ENCODE measurements at regions not wholly inside any gene's neighbourhood (a gene's known extent, or its start where the extent isn't known, plus 50 kb on each side); places are given as distances from the start of the nearest gene placed in this dataset.

DNA sequence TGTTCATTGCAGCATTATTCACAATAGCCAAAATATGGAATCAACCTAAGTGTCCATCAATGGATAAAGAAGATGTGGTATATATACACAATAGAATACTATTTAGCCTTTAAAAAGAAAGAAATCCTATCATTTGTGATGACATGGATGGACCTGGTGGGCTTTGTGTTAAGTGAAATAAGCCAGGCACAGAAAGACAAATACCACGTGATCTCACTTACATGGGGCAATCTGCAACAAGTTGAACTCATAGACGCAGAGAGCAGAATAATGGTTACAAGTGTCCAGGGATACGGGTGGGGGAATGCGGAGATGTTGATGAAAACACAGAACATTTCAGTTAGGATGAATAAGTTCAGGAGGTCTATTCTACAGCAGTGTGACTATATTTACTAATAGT, 66.4 kb upstream of the ALDH1B1 start:
- TF ChIP-seq, protein P1, sequence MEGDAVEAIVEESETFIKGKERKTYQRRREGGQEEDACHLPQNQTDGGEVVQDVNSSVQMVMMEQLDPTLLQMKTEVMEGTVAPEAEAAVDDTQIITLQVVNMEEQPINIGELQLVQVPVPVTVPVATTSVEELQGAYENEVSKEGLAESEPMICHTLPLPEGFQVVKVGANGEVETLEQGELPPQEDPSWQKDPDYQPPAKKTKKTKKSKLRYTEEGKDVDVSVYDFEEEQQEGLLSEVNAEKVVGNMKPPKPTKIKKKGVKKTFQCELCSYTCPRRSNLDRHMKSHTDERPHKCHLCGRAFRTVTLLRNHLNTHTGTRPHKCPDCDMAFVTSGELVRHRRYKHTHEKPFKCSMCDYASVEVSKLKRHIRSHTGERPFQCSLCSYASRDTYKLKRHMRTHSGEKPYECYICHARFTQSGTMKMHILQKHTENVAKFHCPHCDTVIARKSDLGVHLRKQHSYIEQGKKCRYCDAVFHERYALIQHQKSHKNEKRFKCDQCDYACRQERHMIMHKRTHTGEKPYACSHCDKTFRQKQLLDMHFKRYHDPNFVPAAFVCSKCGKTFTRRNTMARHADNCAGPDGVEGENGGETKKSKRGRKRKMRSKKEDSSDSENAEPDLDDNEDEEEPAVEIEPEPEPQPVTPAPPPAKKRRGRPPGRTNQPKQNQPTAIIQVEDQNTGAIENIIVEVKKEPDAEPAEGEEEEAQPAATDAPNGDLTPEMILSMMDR (IDR thresholded peaks at IDR 0.05): no peak
- no peak for TF ChIP-seq POLR2A (IDR thresholded peaks at IDR 0.05)
